Neuron (in vitro differentiated cells): ENCODE measurements at regions not wholly inside any gene's neighbourhood (a gene's known extent, or its start where the extent isn't known, plus 50 kb on each side); places are given as distances from the start of the nearest gene placed in this dataset.

ENCODE experiments used
- H2AFZ ChIP-seq: one replicate; pipeline ENCODE4 v1.6.1; 2013; ENCODE audit warnings: low read depth, mild to moderate bottlenecking, inconsistent platforms, low read length, moderate library complexity
- H3K27me3 ChIP-seq: one replicate; pipeline ENCODE4 v1.6.1; 2013; ENCODE audit warnings: low read length; ENCODE audit not compliant: insufficient read depth
- H3K36me3 ChIP-seq: one replicate; pipeline ENCODE4 v1.6.1; 2013; ENCODE audit warnings: low read length; ENCODE audit not compliant: insufficient read depth
- H3K4me1 ChIP-seq: one replicate; pipeline ENCODE4 v1.6.1; 2013; ENCODE audit warnings: low read length; ENCODE audit not compliant: insufficient read depth
- H3K4me3 ChIP-seq: 2 replicates; pipeline ENCODE4 v1.5.1; 2013; ENCODE audit warnings: mild to moderate bottlenecking, low read length, moderate library complexity
- H3K9me3 ChIP-seq: one replicate; pipeline ENCODE4 v1.6.1; 2013; ENCODE audit warnings: low read length

- H3K4me3 ChIP-seq = no peak overlapping the region
- no peaks in the 10 kb centered on the region for H3K9me3 ChIP-seq
- no peaks in the 10 kb centered on the region for H3K4me1 ChIP-seq
- no peak overlapping the region for H2AFZ ChIP-seq
- no peaks in the 10 kb centered on the region for H3K27me3 ChIP-seq
- no peaks in the 10 kb centered on the region for H3K36me3 ChIP-seq
Observed at GRCh38 chr6:166774770-166775169, 147.7 kb upstream of the RPS6KA2 start.

- Histone ChIP-seq H3K4me3 (no peak overlapping the region), H3K9me3 (no peaks in the 10 kb centered on the region), H2AFZ (no peak overlapping the region), H3K27me3 (no peaks in the 10 kb centered on the region), H3K4me1 (no peaks in the 10 kb centered on the region), H3K36me3 (no peaks in the 10 kb centered on the region)
Observed at GRCh38 chr6:166774292-166774691, 147.2 kb upstream of the RPS6KA2 start.

GRCh38 chr6:166772518-166772917 lies 145.5 kb upstream of the RPS6KA2 start:
- H3K36me3 ChIP-seq = no peaks in the 10 kb centered on the region
- no peak overlapping the region for H3K4me3 ChIP-seq
- no peaks in the 10 kb centered on the region for H3K9me3 ChIP-seq
- H3K27me3 ChIP-seq = no peaks in the 10 kb centered on the region
- no peaks in the 10 kb centered on the region for H3K4me1 ChIP-seq
- H2AFZ ChIP-seq = no peak overlapping the region

- H3K9me3 ChIP-seq = no peaks in the 10 kb centered on the region
- no peak overlapping the region for H3K4me3 ChIP-seq
- peaks cover 1% of the 10 kb centered on the region for H3K4me1 ChIP-seq
- H3K27me3 ChIP-seq = no peaks in the 10 kb centered on the region
- no peak overlapping the region for H2AFZ ChIP-seq
- H3K36me3 ChIP-seq = no peaks in the 10 kb centered on the region
Observed at GRCh38 chr6:166771701-166772100, 144.7 kb upstream of the RPS6KA2 start.

- H3K4me3 ChIP-seq = no peak overlapping the region
- peaks cover 8% of the 10 kb centered on the region for H3K4me1 ChIP-seq
- H3K27me3 ChIP-seq = no peaks in the 10 kb centered on the region
- no peaks in the 10 kb centered on the region for H3K36me3 ChIP-seq
- no peaks in the 10 kb centered on the region for H3K9me3 ChIP-seq
- no peak overlapping the region for H2AFZ ChIP-seq
Observed at GRCh38 chr6:166770216-166771116, 143.4 kb upstream of the RPS6KA2 start.

GRCh38 chr6:166769648-166770047 lies 142.6 kb upstream of the RPS6KA2 start:
- H3K4me3 ChIP-seq = no peak overlapping the region
- peaks cover 11% of the 10 kb centered on the region for H3K4me1 ChIP-seq
- H3K9me3 ChIP-seq = no peaks in the 10 kb centered on the region
- no peaks in the 10 kb centered on the region for H3K27me3 ChIP-seq
- no peak overlapping the region for H2AFZ ChIP-seq
- H3K36me3 ChIP-seq = peaks cover 2% of the 10 kb centered on the region

GRCh38 chr6:166768761-166769160 lies 141.7 kb upstream of the RPS6KA2 start:
- Histone ChIP-seq H3K27me3 (no peaks in the 10 kb centered on the region), H3K9me3 (no peaks in the 10 kb centered on the region), H3K4me1 (peaks cover 11% of the 10 kb centered on the region), H2AFZ (no peak overlapping the region), H3K36me3 (peaks cover 2% of the 10 kb centered on the region), H3K4me3 (no peak overlapping the region)

- no peaks in the 10 kb centered on the region for H3K9me3 ChIP-seq
- peaks cover 11% of the 10 kb centered on the region for H3K4me1 ChIP-seq
- H3K4me3 ChIP-seq = no peak overlapping the region
- peaks cover 2% of the 10 kb centered on the region for H3K36me3 ChIP-seq
- H3K27me3 ChIP-seq = no peaks in the 10 kb centered on the region
- H2AFZ ChIP-seq = no peak overlapping the region
Observed at GRCh38 chr6:166767230-166767629, 140.2 kb upstream of the RPS6KA2 start.

- Histone ChIP-seq H3K36me3 (peaks cover 2% of the 10 kb centered on the region), H3K9me3 (no peaks in the 10 kb centered on the region), H3K27me3 (no peaks in the 10 kb centered on the region)
Observed at GRCh38 chr6:166766769-166767168, 139.7 kb upstream of the RPS6KA2 start.

GRCh38 chr6:166765234-166765541 lies 138.1 kb upstream of the RPS6KA2 start:
- H2AFZ ChIP-seq = no peak overlapping the region
- no peaks in the 10 kb centered on the region for H3K9me3 ChIP-seq
- peaks cover 11% of the 10 kb centered on the region for H3K4me1 ChIP-seq
- peaks cover 2% of the 10 kb centered on the region for H3K36me3 ChIP-seq
- H3K27me3 ChIP-seq = no peaks in the 10 kb centered on the region
- no peak overlapping the region for H3K4me3 ChIP-seq

More at GRCh38 chr6:166766769-166767168, 139.7 kb upstream of the RPS6KA2 start:
- H3K4me3 ChIP-seq = no peak overlapping the region
- H3K4me1 ChIP-seq = peaks cover 11% of the 10 kb centered on the region
- no peak overlapping the region for H2AFZ ChIP-seq

GRCh38 chr6:166764473-166765233 lies 137.6 kb upstream of the RPS6KA2 start:
- Histone ChIP-seq H3K4me3 (no peak overlapping the region), H3K27me3 (no peaks in the 10 kb centered on the region), H3K36me3 (peaks cover 2% of the 10 kb centered on the region), H3K9me3 (no peaks in the 10 kb centered on the region), H2AFZ (no peak overlapping the region), H3K4me1 (peaks cover 11% of the 10 kb centered on the region)

- H3K27me3 ChIP-seq = no peaks in the 10 kb centered on the region
Observed at GRCh38 chr6:166763606-166764472, 136.8 kb upstream of the RPS6KA2 start.

GRCh38 chr6:166761801-166762200 lies 134.8 kb upstream of the RPS6KA2 start:
- no peak overlapping the region for H2AFZ ChIP-seq
- H3K4me1 ChIP-seq = peaks cover 32% of the 10 kb centered on the region
- no peak overlapping the region for H3K4me3 ChIP-seq
- H3K36me3 ChIP-seq = peaks cover 2% of the 10 kb centered on the region
- no peaks in the 10 kb centered on the region for H3K27me3 ChIP-seq
- H3K9me3 ChIP-seq = no peaks in the 10 kb centered on the region

More at GRCh38 chr6:166763606-166764472, 136.8 kb upstream of the RPS6KA2 start:
- H3K9me3 ChIP-seq = no peaks in the 10 kb centered on the region
- H3K4me1 ChIP-seq = peaks cover 12% of the 10 kb centered on the region
- H3K36me3 ChIP-seq = peaks cover 2% of the 10 kb centered on the region
- no peak overlapping the region for H2AFZ ChIP-seq
- H3K4me3 ChIP-seq = no peak overlapping the region
